Panc1 (cell line): ENCODE measurements at regions not wholly inside any gene's neighbourhood (a gene's known extent, or its start where the extent isn't known, plus 50 kb on each side); places are given as distances from the start of the nearest gene placed in this dataset.

ENCODE experiments used
- ATAC-seq: fragments of 200-7000 bp; cut with Tn5 transposase; 2 replicates; pipeline ENCODE4 v1.9.1; 2020; ENCODE audit warnings: mild to moderate bottlenecking, moderate library complexity
- BruUV-seq: library from RNA; stranded (reverse); fragments of 400-500 nt; replicated peaks from 2 replicates; lab custom pipeline; 2021; lab: Mats Ljungman, UMichigan
- CTCF ChIA-PET: fragments of 300-600 bp; sonication (Branson Sonifier 250); formaldehyde crosslinking; loops from one replicate; lab custom pipeline; 2022; ENCODE audit warnings: antibody characterized with exemption; lab: Charles Lee
- POLR2A ChIA-PET: fragments of 300-600 bp; sonication (Branson Sonifier 250); formaldehyde crosslinking; loops from one replicate; lab custom pipeline; 2022; ENCODE audit warnings: antibody characterized with exemption; lab: Charles Lee
- DNase-seq: peaks from one replicate; pipeline ENCODE4 v3.0.0-alpha.2; 2010; ENCODE audit warnings: low read depth, low spot score
- H3K27ac ChIP-seq: 2 replicates; pipeline ENCODE4 v1.5.1; 2011; ENCODE audit warnings: mild to moderate bottlenecking, low read length, inconsistent platforms
- H3K27me3 ChIP-seq: fragments of 200-500 bp; sonication (Bioruptor generic); 2 replicates; pipeline ENCODE4 v1.6.0; 2014; ENCODE audit warnings: low read length, inconsistent platforms; ENCODE audit not compliant: control insufficient read depth, insufficient read depth
- H3K36me3 ChIP-seq: fragments of 200-500 bp; sonication (Bioruptor generic); 2 replicates; pipeline ENCODE4 v1.5.1; 2014; ENCODE audit warnings: inconsistent platforms, mild to moderate bottlenecking, low read length, moderate library complexity; ENCODE audit not compliant: control insufficient read depth, insufficient read depth
- H3K4me1 ChIP-seq: 2 replicates; pipeline ENCODE4 v1.5.1; 2011; ENCODE audit warnings: inconsistent platforms, mild to moderate bottlenecking, low read length, moderate library complexity; ENCODE audit not compliant: control insufficient read depth, insufficient read depth
- H3K4me3 ChIP-seq, 2 experiments: 2 replicates each; pipeline ENCODE4 v1.5.1; 2011 to 2012; ENCODE audit warnings: low read depth in 2 of 2, low read length in 2 of 2, mild to moderate bottlenecking in 2 of 2, inconsistent platforms in 1 of 2, moderate library complexity in 1 of 2
- H3K9me3 ChIP-seq: fragments of 200-500 bp; sonication (Bioruptor generic); 2 replicates; pipeline ENCODE4 v1.5.1; 2014; ENCODE audit warnings: low read depth, mild to moderate bottlenecking, inconsistent platforms, low read length, moderate library complexity; ENCODE audit not compliant: control insufficient read depth, insufficient read depth
- POLR2AphosphoS5 ChIP-seq: IDR thresholded peaks from 2 replicates; pipeline ENCODE4 v1.6.1; 2012; ENCODE audit warnings: mild to moderate bottlenecking, low read depth, low read length, moderate library complexity
- SIN3A ChIP-seq: IDR thresholded peaks from 2 replicates; pipeline ENCODE4 v1.6.1; 2012; ENCODE audit warnings: low read depth, mild to moderate bottlenecking, low read length, moderate library complexity, borderline replicate concordance; ENCODE audit not compliant: insufficient read depth
- TCF7L2 ChIP-seq: IDR thresholded peaks from 2 replicates; pipeline ENCODE4 v1.6.1; 2011; ENCODE audit warnings: mild to moderate bottlenecking, low read depth, low read length, inconsistent platforms
- in situ Hi-C: cut with HindIII; loops from 2 replicates; pipeline ENCODE4 v1.10.0; 2016; ENCODE audit warnings: low sequenced_read_pairs, low pct_unique_long_range_greater_than_20kb
- intact Hi-C: fragments of 100-400 bp; cut with micrococcal nuclease; formaldehyde crosslinking; loops from one replicate; pipeline ENCODE4 v1.10.0; 2022; ENCODE audit not compliant: unreplicated experiment
- TF ChIP-seq, protein P1 (sequence below): fragments of 450-650 bp; IDR thresholded peaks from 2 replicates; pipeline ENCODE4 v1.5.1; 2017; ENCODE audit warnings: mild to moderate bottlenecking
- TF ChIP-seq, protein P2 (sequence below), 2 experiments: IDR thresholded peaks; 2 replicates each; pipeline ENCODE4 v1.6.1; 2011 to 2012; ENCODE audit warnings: low read depth in 2 of 2, control low read depth in 1 of 2, low read length in 1 of 2, mild to moderate bottlenecking in 1 of 2, moderate library complexity in 1 of 2; ENCODE audit not compliant: insufficient read depth in 1 of 2

DNA sequence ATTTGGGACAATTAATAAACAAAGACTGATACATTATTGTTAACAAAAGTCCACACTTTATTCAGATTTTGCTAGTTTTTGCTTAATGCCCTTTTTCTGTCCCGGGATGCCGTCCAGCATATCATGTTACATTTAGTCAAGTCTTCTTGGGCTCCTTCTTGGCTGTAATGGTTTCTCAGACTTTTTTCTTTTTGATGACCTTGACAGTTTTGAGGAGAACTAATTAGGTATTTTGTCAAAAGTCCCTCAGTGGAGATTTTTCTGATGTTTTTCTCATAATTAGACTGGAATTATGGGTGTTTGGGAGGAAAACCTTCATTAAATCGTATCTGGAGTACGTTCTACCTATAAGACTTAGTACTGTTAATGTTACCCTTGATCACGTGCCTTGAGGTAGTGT, 177.2 kb downstream of the MCHR2 start:
- POLR2A ChIA-PET, result no interaction called here
- DNase-seq, result no peak
- no peak for ATAC-seq
- H3K27me3 ChIP-seq, result peaks cover 8% of the 10 kb centered on the region; the same call in 1 of the 2 replicates
- no peak overlapping the region for H3K4me3 ChIP-seq
- CTCF ChIA-PET, result no interaction called here
- no peak for TF ChIP-seq TCF7L2
- TF ChIP-seq, protein P1, sequence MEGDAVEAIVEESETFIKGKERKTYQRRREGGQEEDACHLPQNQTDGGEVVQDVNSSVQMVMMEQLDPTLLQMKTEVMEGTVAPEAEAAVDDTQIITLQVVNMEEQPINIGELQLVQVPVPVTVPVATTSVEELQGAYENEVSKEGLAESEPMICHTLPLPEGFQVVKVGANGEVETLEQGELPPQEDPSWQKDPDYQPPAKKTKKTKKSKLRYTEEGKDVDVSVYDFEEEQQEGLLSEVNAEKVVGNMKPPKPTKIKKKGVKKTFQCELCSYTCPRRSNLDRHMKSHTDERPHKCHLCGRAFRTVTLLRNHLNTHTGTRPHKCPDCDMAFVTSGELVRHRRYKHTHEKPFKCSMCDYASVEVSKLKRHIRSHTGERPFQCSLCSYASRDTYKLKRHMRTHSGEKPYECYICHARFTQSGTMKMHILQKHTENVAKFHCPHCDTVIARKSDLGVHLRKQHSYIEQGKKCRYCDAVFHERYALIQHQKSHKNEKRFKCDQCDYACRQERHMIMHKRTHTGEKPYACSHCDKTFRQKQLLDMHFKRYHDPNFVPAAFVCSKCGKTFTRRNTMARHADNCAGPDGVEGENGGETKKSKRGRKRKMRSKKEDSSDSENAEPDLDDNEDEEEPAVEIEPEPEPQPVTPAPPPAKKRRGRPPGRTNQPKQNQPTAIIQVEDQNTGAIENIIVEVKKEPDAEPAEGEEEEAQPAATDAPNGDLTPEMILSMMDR, result no peak
- TF ChIP-seq SIN3A, result no peak
- TF ChIP-seq, protein P2, sequence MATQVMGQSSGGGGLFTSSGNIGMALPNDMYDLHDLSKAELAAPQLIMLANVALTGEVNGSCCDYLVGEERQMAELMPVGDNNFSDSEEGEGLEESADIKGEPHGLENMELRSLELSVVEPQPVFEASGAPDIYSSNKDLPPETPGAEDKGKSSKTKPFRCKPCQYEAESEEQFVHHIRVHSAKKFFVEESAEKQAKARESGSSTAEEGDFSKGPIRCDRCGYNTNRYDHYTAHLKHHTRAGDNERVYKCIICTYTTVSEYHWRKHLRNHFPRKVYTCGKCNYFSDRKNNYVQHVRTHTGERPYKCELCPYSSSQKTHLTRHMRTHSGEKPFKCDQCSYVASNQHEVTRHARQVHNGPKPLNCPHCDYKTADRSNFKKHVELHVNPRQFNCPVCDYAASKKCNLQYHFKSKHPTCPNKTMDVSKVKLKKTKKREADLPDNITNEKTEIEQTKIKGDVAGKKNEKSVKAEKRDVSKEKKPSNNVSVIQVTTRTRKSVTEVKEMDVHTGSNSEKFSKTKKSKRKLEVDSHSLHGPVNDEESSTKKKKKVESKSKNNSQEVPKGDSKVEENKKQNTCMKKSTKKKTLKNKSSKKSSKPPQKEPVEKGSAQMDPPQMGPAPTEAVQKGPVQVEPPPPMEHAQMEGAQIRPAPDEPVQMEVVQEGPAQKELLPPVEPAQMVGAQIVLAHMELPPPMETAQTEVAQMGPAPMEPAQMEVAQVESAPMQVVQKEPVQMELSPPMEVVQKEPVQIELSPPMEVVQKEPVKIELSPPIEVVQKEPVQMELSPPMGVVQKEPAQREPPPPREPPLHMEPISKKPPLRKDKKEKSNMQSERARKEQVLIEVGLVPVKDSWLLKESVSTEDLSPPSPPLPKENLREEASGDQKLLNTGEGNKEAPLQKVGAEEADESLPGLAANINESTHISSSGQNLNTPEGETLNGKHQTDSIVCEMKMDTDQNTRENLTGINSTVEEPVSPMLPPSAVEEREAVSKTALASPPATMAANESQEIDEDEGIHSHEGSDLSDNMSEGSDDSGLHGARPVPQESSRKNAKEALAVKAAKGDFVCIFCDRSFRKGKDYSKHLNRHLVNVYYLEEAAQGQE (IDR thresholded peaks at IDR 0.05; ENCODE audit: insufficient read depth in 1 of 2, low read depth in 2 of 2, low read length in 1 of 2), result no peak
- TF ChIP-seq POLR2AphosphoS5, result no peak
- H3K27ac ChIP-seq, result no peak overlapping the region
- intact Hi-C loops, result no loop called here
- no peaks in the 10 kb centered on the region for H3K36me3 ChIP-seq
- no peaks in the 10 kb centered on the region for H3K4me1 ChIP-seq
- in situ Hi-C loops, result no loop called here
- no peaks in the 10 kb centered on the region for H3K9me3 ChIP-seq
- no TSS peak for BruUV-seq

DNA sequence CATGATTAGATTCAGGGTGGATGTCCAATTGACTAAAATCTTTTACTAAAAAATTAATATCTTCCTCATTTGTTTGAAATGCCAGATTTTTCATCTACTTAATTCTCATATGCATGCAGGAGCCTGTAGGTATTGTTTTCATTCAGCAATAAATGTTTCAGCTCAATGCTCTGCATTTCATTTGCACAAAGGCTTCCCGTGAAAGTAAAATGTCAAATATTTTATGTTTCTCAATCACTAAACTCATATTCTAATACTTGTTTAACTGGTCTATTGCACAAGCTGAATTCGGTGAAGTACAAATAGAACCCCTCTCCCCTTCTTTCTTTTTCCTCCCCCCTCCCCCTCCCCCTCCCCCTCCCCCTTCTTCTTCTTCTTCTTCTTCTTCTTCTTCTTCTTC, 175.9 kb downstream of the MCHR2 start:
- CTCF ChIA-PET, result no interaction called here
- Histone ChIP-seq H3K9me3 (no peaks in the 10 kb centered on the region), H3K4me3 (no peak overlapping the region), H3K27me3 (peaks cover 14% of the 10 kb centered on the region), H3K36me3 (no peaks in the 10 kb centered on the region), H3K27ac (no peak overlapping the region), H3K4me1 (no peaks in the 10 kb centered on the region)
- TF ChIP-seq TCF7L2 (no peak), POLR2AphosphoS5 (no peak), SIN3A (no peak)
- TF ChIP-seq, protein P1, result no peak
- TF ChIP-seq, protein P2 (IDR thresholded peaks at IDR 0.05; ENCODE audit: insufficient read depth in 1 of 2, low read depth in 2 of 2, low read length in 1 of 2), result no peak
- POLR2A ChIA-PET, result no interaction called here
- in situ Hi-C loops (no loop called here), intact Hi-C loops (no loop called here)
- DNase-seq (no peak), ATAC-seq (no peak)
- no TSS peak for BruUV-seq
